Activated naive CD4-positive, alpha-beta T cell treated with anti-CD3 and anti-CD28 coated beads for 36 hours (primary cell): ENCODE measurements at regions not wholly inside any gene's neighbourhood (a gene's known extent, or its start where the extent isn't known, plus 50 kb on each side); places are given as distances from the start of the nearest gene placed in this dataset.

Experiments
- CTCF ChIA-PET: fragments of 350-600 bp; sonication (Branson Sonifier 250); formaldehyde crosslinking; loops from one replicate; lab custom pipeline; 2021; ENCODE audit warnings: antibody characterized with exemption; lab: Charles Lee
- DNase-seq: peaks from one replicate; pipeline ENCODE4 v3.0.0-alpha.2; 2020
- H3K27ac Mint-ChIP-seq: one replicate; pipeline ENCODE4 v1.8.0; 2021; ENCODE audit warnings: mild to moderate bottlenecking, mixed read lengths
- H3K27me3 Mint-ChIP-seq: one replicate; pipeline ENCODE4 v1.8.0; 2021; ENCODE audit warnings: low read depth, mixed read lengths
- H3K36me3 Mint-ChIP-seq: one replicate; pipeline ENCODE4 v1.8.0; 2021; ENCODE audit warnings: low read depth, mixed read lengths
- H3K4me1 Mint-ChIP-seq: one replicate; pipeline ENCODE4 v1.8.0; 2021; ENCODE audit warnings: low read depth, mixed read lengths
- H3K4me3 Mint-ChIP-seq: one replicate; pipeline ENCODE4 v1.8.0; 2021; ENCODE audit warnings: mild to moderate bottlenecking, moderate library complexity, mixed read lengths
- H3K9me3 Mint-ChIP-seq: one replicate; pipeline ENCODE4 v1.8.0; 2021; ENCODE audit warnings: mixed read lengths
- intact Hi-C: fragments of 100-400 bp; cut with micrococcal nuclease; formaldehyde crosslinking; loops from one replicate; pipeline ENCODE4 v1.15.1; 2023

GRCh38 chr7:118045629-118046028 is 138.3 kb upstream of the LSM8 start:
- CTCF ChIA-PET, result no interaction called here
- no peaks in the 10 kb centered on the region for H3K9me3 Mint-ChIP-seq
- H3K4me3 Mint-ChIP-seq, result no peak overlapping the region
- H3K27me3 Mint-ChIP-seq, result peaks cover 4% of the 10 kb centered on the region
- DNase-seq, result no peak
- H3K36me3 Mint-ChIP-seq, result no peaks in the 10 kb centered on the region
- no peaks in the 10 kb centered on the region for H3K4me1 Mint-ChIP-seq
- H3K27ac Mint-ChIP-seq, result no peak overlapping the region
- intact Hi-C loops, result no loop called here

GRCh38 chr7:118046086-118046485 is 137.9 kb upstream of the LSM8 start:
- H3K4me1 Mint-ChIP-seq, result no peaks in the 10 kb centered on the region
- CTCF ChIA-PET, result no interaction called here

DNA sequence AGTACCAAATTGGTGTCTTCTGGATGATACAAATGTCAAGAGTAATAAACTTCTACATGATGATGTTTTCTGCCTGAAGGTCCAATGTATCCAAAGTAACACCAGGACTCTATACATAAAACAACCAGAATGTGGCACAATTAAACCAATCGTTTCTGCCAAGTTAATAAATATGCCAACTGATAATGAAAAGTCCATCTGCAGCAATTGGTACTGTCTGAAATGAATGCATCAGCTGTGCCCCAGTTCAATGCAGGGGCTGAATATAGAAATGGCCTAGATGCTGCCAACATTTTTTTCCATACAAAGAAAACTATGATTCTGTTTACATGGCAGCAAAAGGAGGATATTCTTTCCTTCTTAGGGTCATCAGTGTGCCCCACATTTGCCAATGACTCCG is 137.2 kb upstream of the LSM8 start:
- DNase-seq, result no peak
- H3K27ac Mint-ChIP-seq, result no peak overlapping the region
- intact Hi-C loops, result no loop called here
- CTCF ChIA-PET, result no interaction called here
- H3K9me3 Mint-ChIP-seq, result no peaks in the 10 kb centered on the region
- no peaks in the 10 kb centered on the region for H3K36me3 Mint-ChIP-seq
- H3K27me3 Mint-ChIP-seq, result peaks cover 2% of the 10 kb centered on the region
- H3K4me3 Mint-ChIP-seq, result no peak overlapping the region
- no peaks in the 10 kb centered on the region for H3K4me1 Mint-ChIP-seq

More at GRCh38 chr7:118046086-118046485, 137.9 kb upstream of the LSM8 start:
- intact Hi-C loops, result no loop called here
- Mint-ChIP-seq H3K9me3 (no peaks in the 10 kb centered on the region), H3K27ac (no peak overlapping the region), H3K27me3 (peaks cover 2% of the 10 kb centered on the region), H3K4me3 (no peak overlapping the region), H3K36me3 (no peaks in the 10 kb centered on the region)
- DNase-seq, result no peak

GRCh38 chr7:118052336-118052735 is 131.6 kb upstream of the LSM8 start:
- Mint-ChIP-seq H3K27me3 (peaks cover 2% of the 10 kb centered on the region), H3K4me3 (no peak overlapping the region), H3K27ac (no peak overlapping the region), H3K4me1 (no peaks in the 10 kb centered on the region), H3K9me3 (no peaks in the 10 kb centered on the region), H3K36me3 (no peaks in the 10 kb centered on the region)
- no peak for DNase-seq
- intact Hi-C loops, result no loop called here
- CTCF ChIA-PET, result no interaction called here

- Mint-ChIP-seq H3K4me1 (no peaks in the 10 kb centered on the region), H3K4me3 (no peak overlapping the region), H3K9me3 (no peaks in the 10 kb centered on the region), H3K27me3 (peaks cover 2% of the 10 kb centered on the region), H3K36me3 (no peaks in the 10 kb centered on the region), H3K27ac (no peak overlapping the region)
- CTCF ChIA-PET, result no interaction called here
- intact Hi-C loops, result no loop called here
- no peak for DNase-seq
Observed at GRCh38 chr7:118053353-118053752, 130.6 kb upstream of the LSM8 start.

GRCh38 chr7:118054529-118054928 is 129.4 kb upstream of the LSM8 start:
- Mint-ChIP-seq H3K4me3 (no peak overlapping the region), H3K27me3 (peaks cover 2% of the 10 kb centered on the region), H3K27ac (no peak overlapping the region), H3K36me3 (no peaks in the 10 kb centered on the region), H3K4me1 (no peaks in the 10 kb centered on the region), H3K9me3 (peaks cover 2% of the 10 kb centered on the region)
- CTCF ChIA-PET, result no interaction called here
- intact Hi-C loops, result no loop called here
- DNase-seq, result no peak

GRCh38 chr7:118055647-118056046 is 128.3 kb upstream of the LSM8 start:
- no peaks in the 10 kb centered on the region for H3K36me3 Mint-ChIP-seq
- H3K27ac Mint-ChIP-seq, result no peak overlapping the region
- H3K4me3 Mint-ChIP-seq, result no peak overlapping the region
- CTCF ChIA-PET, result no interaction called here
- DNase-seq, result no peak
- intact Hi-C loops, result no loop called here
- no peaks in the 10 kb centered on the region for H3K4me1 Mint-ChIP-seq
- peaks cover 2% of the 10 kb centered on the region for H3K27me3 Mint-ChIP-seq
- peaks cover 2% of the 10 kb centered on the region for H3K9me3 Mint-ChIP-seq

- peaks cover 9% of the 10 kb centered on the region for H3K27me3 Mint-ChIP-seq
- no peak for DNase-seq
- no peaks in the 10 kb centered on the region for H3K4me1 Mint-ChIP-seq
- H3K27ac Mint-ChIP-seq, result no peak overlapping the region
- H3K36me3 Mint-ChIP-seq, result no peaks in the 10 kb centered on the region
- intact Hi-C loops, result no loop called here
- H3K9me3 Mint-ChIP-seq, result peaks cover 2% of the 10 kb centered on the region
- CTCF ChIA-PET, result no interaction called here
- no peak overlapping the region for H3K4me3 Mint-ChIP-seq
Observed at GRCh38 chr7:118057404-118057803, 126.6 kb upstream of the LSM8 start.

DNA sequence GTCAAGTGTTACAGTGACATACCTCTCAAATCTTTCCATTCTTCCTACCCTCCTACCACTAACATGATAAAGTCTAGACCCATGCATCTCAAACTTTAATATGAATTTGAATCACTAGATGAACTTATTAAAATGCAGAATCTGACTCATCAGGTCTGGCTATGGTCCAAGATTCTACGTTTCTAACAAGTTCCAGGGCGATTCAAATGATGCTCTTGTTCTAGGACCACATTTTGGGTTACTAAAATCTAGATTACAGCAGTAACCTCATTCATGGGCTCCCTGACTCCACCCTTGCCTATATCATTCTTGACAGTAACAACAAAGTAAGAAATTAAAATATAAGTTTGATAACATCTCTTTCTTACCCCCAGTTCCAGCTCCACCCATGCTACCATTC is 124.8 kb upstream of the LSM8 start:
- Mint-ChIP-seq H3K9me3 (peaks cover 2% of the 10 kb centered on the region), H3K36me3 (no peaks in the 10 kb centered on the region), H3K4me3 (no peak overlapping the region), H3K27me3 (peaks cover 11% of the 10 kb centered on the region), H3K4me1 (no peaks in the 10 kb centered on the region), H3K27ac (no peak overlapping the region)
- intact Hi-C loops, result no loop called here
- DNase-seq, result no peak
- CTCF ChIA-PET, result no interaction called here

DNA sequence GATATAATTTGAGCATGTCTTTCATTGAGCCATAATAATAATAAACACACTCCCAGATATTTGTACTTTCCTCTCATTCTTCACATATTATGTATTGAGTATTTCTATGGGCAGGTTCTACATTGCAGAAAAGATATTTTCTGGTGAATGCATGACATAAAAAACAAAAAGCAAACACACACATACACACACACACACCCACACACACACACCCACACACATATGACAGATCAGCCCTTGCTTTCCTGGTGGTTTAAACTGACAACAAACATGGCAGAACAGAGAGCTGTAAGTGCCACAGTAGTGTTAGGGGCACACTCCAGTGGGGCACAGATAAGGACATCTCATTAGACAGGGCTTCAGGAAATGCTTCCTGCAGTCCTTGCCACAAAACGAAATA is 123.3 kb upstream of the LSM8 start:
- H3K36me3 Mint-ChIP-seq, result no peaks in the 10 kb centered on the region
- no peak overlapping the region for H3K27ac Mint-ChIP-seq
- no peak overlapping the region for H3K4me3 Mint-ChIP-seq
- no peaks in the 10 kb centered on the region for H3K4me1 Mint-ChIP-seq
- CTCF ChIA-PET, result no interaction called here
- no peak for DNase-seq
- intact Hi-C loops, result no loop called here
- peaks cover 10% of the 10 kb centered on the region for H3K27me3 Mint-ChIP-seq
- H3K9me3 Mint-ChIP-seq, result peaks cover 2% of the 10 kb centered on the region

DNA sequence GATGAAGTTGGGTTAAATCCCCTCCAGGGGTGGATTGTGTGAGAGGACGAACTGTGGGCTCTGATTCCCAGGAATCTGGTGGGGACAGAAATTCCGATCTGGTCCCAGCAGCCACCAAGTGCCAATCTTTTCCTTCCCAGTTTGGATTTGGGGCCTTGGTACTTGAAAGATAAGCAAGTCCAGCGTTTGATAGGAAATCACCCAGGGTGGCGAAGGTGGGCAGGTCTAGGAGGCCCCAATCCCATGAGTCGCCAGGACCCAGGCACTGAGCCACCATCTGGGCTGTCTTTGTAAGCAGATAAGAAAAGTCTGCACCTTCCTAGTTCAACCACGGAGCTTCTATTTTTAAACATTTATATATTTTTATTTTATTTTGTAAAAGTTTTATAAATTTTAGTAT is 122.6 kb upstream of the LSM8 start:
- no peak overlapping the region for H3K4me3 Mint-ChIP-seq
- DNase-seq, result no peak
- H3K4me1 Mint-ChIP-seq, result no peaks in the 10 kb centered on the region
- intact Hi-C loops, result no loop called here
- no peak overlapping the region for H3K27ac Mint-ChIP-seq
- no peaks in the 10 kb centered on the region for H3K36me3 Mint-ChIP-seq
- CTCF ChIA-PET, result no interaction called here
- H3K27me3 Mint-ChIP-seq, result peaks cover 9% of the 10 kb centered on the region
- peaks cover 2% of the 10 kb centered on the region for H3K9me3 Mint-ChIP-seq

DNA sequence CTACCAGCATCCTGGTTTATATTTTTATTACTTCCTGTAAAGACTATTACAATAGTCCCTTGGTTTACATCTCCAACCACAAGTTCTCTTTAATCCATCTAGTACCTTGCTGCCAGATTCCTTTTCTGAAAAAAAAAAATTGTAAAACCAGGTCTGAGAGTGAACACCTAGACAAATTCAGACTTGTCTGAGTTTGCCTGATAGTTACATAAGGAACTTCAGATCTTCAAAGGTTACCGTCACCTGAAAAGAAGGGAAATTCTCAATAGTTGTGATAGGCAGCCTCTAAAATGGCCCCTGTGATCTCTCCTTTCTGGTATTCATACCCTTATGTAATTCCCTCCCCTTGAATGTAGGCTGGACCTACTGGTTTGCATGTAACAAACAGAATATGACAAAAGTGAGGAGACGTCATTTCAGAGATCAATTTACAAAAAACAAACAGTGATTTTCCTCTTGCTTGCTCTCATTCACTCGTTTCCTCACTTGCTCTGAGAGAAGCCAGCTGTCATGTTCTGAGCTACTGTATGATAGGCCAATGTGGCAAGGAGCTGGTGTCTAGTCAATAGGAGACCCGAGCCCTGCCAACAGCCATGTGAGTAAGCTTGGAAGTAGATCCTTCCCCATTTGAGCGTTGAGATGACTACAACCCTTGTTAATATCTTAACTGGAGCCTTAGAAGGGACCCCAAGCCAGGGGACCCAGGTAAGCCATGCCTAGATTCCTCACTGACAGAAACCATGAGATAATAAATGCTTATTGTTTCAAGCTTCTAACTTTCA is 110.9 kb upstream of the LSM8 start:
- H3K36me3 Mint-ChIP-seq, result no peaks in the 10 kb centered on the region
- no peaks in the 10 kb centered on the region for H3K4me1 Mint-ChIP-seq
- CTCF ChIA-PET, result no interaction called here
- no peak overlapping the region for H3K4me3 Mint-ChIP-seq
- intact Hi-C loops, result no loop called here
- DNase-seq, result no peak
- H3K27me3 Mint-ChIP-seq, result peaks cover 23% of the 10 kb centered on the region
- no peaks in the 10 kb centered on the region for H3K9me3 Mint-ChIP-seq
- no peak overlapping the region for H3K27ac Mint-ChIP-seq

- peaks cover 23% of the 10 kb centered on the region for H3K27me3 Mint-ChIP-seq
- CTCF ChIA-PET, result no interaction called here
Observed at GRCh38 chr7:118075936-118076335, 108.0 kb upstream of the LSM8 start.

More at GRCh38 chr7:118075936-118076335, 108.0 kb upstream of the LSM8 start:
- Mint-ChIP-seq H3K4me1 (peaks cover 5% of the 10 kb centered on the region), H3K9me3 (peaks cover 1% of the 10 kb centered on the region), H3K27ac (no peak overlapping the region), H3K4me3 (no peak overlapping the region), H3K36me3 (no peaks in the 10 kb centered on the region)
- intact Hi-C loops, result no loop called here
- DNase-seq, result no peak
